Natural killer cell treated with Interleukin-12 subunit alpha and Interleukin-12 subunit beta and Interleukin-15 and Interleukin-18, amount 100 ng/mL, for 72 hours (primary cell): ENCODE measurements at regions not wholly inside any gene's neighbourhood (a gene's known extent, or its start where the extent isn't known, plus 50 kb on each side); places are given as distances from the start of the nearest gene placed in this dataset.
"Not testable (repeated sequence)": the region's sequence is repeated elsewhere in the genome, so short reads cannot be mapped to it uniquely, and the experiment has no call there.

Source experiments
- ATAC-seq, 2 donors: fragments of 150-1000 bp; cut with Tn5 transposase in 1 of 2; sonication (Bioruptor Pico), chemical (Tn5 transposase) in 1 of 2; 2 replicates each; pipeline ENCODE4 v1.10.0; 2021
- DNase-seq: peaks from one replicate; pipeline ENCODE4 v3.0.0; 2022; ENCODE audit warnings: low spot score
- H3K27ac Mint-ChIP-seq, 2 donors: 1 replicate in 1 of 2; 2 replicates in 1 of 2; pipeline ENCODE4 v1.8.0; 2022; ENCODE audit warnings: mixed read lengths in 2 of 2, mild to moderate bottlenecking in 1 of 2, moderate library complexity in 1 of 2
- H3K27me3 Mint-ChIP-seq, 2 donors: 1 replicate in 1 of 2; 2 replicates in 1 of 2; pipeline ENCODE4 v1.8.0; 2022; ENCODE audit warnings: mixed read lengths in 2 of 2
- H3K36me3 Mint-ChIP-seq: one replicate; pipeline ENCODE4 v1.8.0; 2022; ENCODE audit warnings: mixed read lengths
- H3K4me1 Mint-ChIP-seq, 2 donors: 1 replicate in 1 of 2; 2 replicates in 1 of 2; pipeline ENCODE4 v1.8.0; 2022; ENCODE audit warnings: low read depth in 2 of 2, mixed read lengths in 2 of 2, mild to moderate bottlenecking in 1 of 2
- H3K4me3 Mint-ChIP-seq: one replicate; pipeline ENCODE4 v1.8.0; 2022; ENCODE audit warnings: mixed read lengths
- H3K9me3 Mint-ChIP-seq: 2 replicates; pipeline ENCODE4 v1.8.0; 2022; ENCODE audit warnings: mixed read lengths

DNA sequence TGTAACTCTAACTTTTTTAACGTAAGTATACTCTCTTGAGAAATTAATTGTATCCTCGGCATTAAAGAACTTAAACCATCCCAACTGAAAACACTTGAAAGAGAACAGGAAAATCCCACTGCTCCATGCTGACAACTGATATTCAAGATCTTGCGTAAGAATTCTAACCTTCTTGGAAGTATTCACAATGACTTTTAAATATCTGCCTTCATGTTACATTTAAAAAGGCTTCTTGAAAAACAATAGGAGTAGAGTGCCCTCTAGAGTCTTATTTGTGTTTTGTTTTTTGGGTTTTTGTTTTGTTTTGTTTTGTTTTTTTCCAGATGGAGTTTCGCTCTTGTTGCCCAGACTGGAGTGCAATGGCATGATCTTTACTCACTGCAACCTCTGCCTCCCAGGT lies 65.4 kb upstream of the DNAJC10 start:
- H3K27me3 Mint-ChIP-seq, result peaks cover 9 to 10% of the 10 kb centered on the region in 2 donors
- H3K4me1 Mint-ChIP-seq, result no peaks in the 10 kb centered on the region
- ATAC-seq (no peak), DNase-seq (no peak)
- H3K36me3 Mint-ChIP-seq, result no peaks in the 10 kb centered on the region
- H3K9me3 Mint-ChIP-seq, result no peaks in the 10 kb centered on the region
- H3K4me3 Mint-ChIP-seq, result no peak overlapping the region
- no peak overlapping the region for H3K27ac Mint-ChIP-seq

GRCh38 chr2:182652326-182652725 lies 63.7 kb upstream of the DNAJC10 start:
- ATAC-seq (peak in 1 of 2 donors; percentile 51), DNase-seq (no peak)
- H3K36me3 Mint-ChIP-seq, result no peaks in the 10 kb centered on the region
- no peak overlapping the region for H3K4me3 Mint-ChIP-seq
- no peak overlapping the region for H3K27ac Mint-ChIP-seq
- no peaks in the 10 kb centered on the region for H3K4me1 Mint-ChIP-seq
- peaks cover 10 to 16% of the 10 kb centered on the region in 2 donors for H3K27me3 Mint-ChIP-seq
- H3K9me3 Mint-ChIP-seq, result no peaks in the 10 kb centered on the region

DNA sequence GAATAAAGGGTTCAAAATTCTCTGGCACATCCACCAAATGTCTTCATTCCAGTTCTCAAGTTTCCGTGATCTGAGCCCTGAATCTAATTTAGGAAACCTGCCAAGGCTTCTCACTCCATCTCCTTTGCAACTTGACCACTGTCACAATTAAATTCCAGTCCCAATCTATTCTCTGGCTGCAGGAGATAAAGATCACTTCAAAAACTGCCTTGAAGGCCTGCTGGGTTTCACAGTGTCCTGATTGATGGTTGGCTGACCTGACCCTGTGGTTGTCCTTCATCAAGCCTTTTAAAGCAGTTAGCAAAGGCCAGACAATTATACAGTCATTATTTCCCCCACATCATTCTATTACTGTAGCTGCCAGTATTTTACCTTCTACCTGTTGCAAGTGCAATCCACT lies 60.3 kb upstream of the DNAJC10 start:
- ATAC-seq (no peak), DNase-seq (no peak)
- Mint-ChIP-seq H3K27ac (no peak overlapping the region), H3K4me1 (no peaks in the 10 kb centered on the region), H3K9me3 (no peaks in the 10 kb centered on the region), H3K4me3 (no peak overlapping the region), H3K27me3 (peaks cover 20 to 26% of the 10 kb centered on the region in 2 donors), H3K36me3 (no peaks in the 10 kb centered on the region)

- H3K27me3 Mint-ChIP-seq, result peaks cover 6 to 8% of the 10 kb centered on the region in 2 donors
- no peaks in the 10 kb centered on the region for H3K4me1 Mint-ChIP-seq
- ATAC-seq (no peak), DNase-seq (no peak)
- no peak overlapping the region for H3K4me3 Mint-ChIP-seq
- no peaks in the 10 kb centered on the region for H3K9me3 Mint-ChIP-seq
- no peak overlapping the region for H3K27ac Mint-ChIP-seq
- no peaks in the 10 kb centered on the region for H3K36me3 Mint-ChIP-seq
These were observed 51.8 kb upstream of the DNAJC10 start for GRCh38 chr2:182664212-182664611.

DNA sequence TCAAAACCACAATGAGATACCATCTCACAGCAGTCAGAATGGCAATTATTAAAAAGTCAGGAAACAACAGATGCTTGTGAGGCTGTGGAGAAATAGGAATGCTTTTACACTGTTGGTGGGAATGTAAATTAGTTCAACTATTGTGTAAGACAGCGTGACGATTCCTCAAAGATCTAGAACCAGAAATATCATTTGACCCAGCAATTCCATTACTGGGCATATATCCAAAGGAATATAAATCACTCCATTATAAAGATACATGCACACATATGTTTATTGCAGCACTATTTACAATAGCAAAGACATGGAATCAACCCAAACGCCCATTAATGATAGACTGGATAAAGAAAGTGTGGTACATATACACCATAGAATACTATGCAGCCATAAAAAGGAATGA lies 50.6 kb upstream of the DNAJC10 start:
- not testable (repeated sequence) for H3K36me3 Mint-ChIP-seq, ATAC-seq, H3K4me1 Mint-ChIP-seq, H3K27ac Mint-ChIP-seq, H3K4me3 Mint-ChIP-seq, DNase-seq, H3K27me3 Mint-ChIP-seq, H3K9me3 Mint-ChIP-seq
